Hepatocyte (in vitro differentiated cells): ENCODE measurements at regions not wholly inside any gene's neighbourhood (a gene's known extent, or its start where the extent isn't known, plus 50 kb on each side); places are given as distances from the start of the nearest gene placed in this dataset.

ENCODE experiments used
- DNase-seq: peaks from one replicate; pipeline ENCODE4 v3.0.0-alpha.2; 2016; ENCODE audit warnings: low spot score
- H2AFZ ChIP-seq: fragments of 200-600 bp; sonication (generic); 2 replicates; pipeline ENCODE4 v1.6.0; 2016; ENCODE audit warnings: antibody characterized with exemption, mild to moderate bottlenecking
- H3K27ac ChIP-seq: fragments of 200-600 bp; sonication (generic); 2 replicates; pipeline ENCODE4 v1.5.1; 2016; ENCODE audit warnings: mild to moderate bottlenecking
- H3K27me3 ChIP-seq: fragments of 200-600 bp; sonication (generic); 2 replicates; pipeline ENCODE4 v1.6.1; 2016
- H3K36me3 ChIP-seq: fragments of 200-600 bp; sonication (generic); replicated peaks from 2 replicates; pipeline ENCODE4 v1.5.1; 2016; ENCODE audit warnings: low read depth; ENCODE audit not compliant: insufficient read depth
- H3K4me1 ChIP-seq: fragments of 200-600 bp; sonication (generic); 2 replicates; pipeline ENCODE4 v1.5.1; 2016; ENCODE audit warnings: mild to moderate bottlenecking, moderate library complexity; ENCODE audit not compliant: insufficient read depth
- H3K4me2 ChIP-seq: fragments of 200-600 bp; sonication (generic); 2 replicates; pipeline ENCODE4 v1.6.0; 2016
- H3K4me3 ChIP-seq: fragments of 200-600 bp; sonication (generic); 2 replicates; pipeline ENCODE4 v1.5.1; 2016; ENCODE audit warnings: mild to moderate bottlenecking
- H3K79me2 ChIP-seq: fragments of 200-600 bp; sonication (generic); 2 replicates; pipeline ENCODE4 v1.6.0; 2017; ENCODE audit warnings: mild to moderate bottlenecking
- H3K9me2 ChIP-seq: fragments of 200-600 bp; sonication (generic); replicated peaks from 2 replicates; pipeline ENCODE4 v1.6.0; 2017; ENCODE audit warnings: mild to moderate bottlenecking; ENCODE audit not compliant: insufficient read depth
- H3K9me3 ChIP-seq: fragments of 200-600 bp; sonication (generic); 2 replicates; pipeline ENCODE4 v1.5.1; 2016; ENCODE audit warnings: low read depth, mild to moderate bottlenecking
- H4K20me1 ChIP-seq: fragments of 200-600 bp; sonication (generic); 2 replicates; pipeline ENCODE4 v1.6.0; 2016; ENCODE audit warnings: mild to moderate bottlenecking; ENCODE audit not compliant: insufficient read depth, poor library complexity, severe bottlenecking
- CTCF ChIP-seq: fragments of 200-600 bp; sonication (generic); IDR thresholded peaks from 2 replicates; pipeline ENCODE4 v1.5.1; 2016; ENCODE audit warnings: antibody characterized with exemption, mild to moderate bottlenecking; ENCODE audit not compliant: poor library complexity
- EZH2 ChIP-seq: fragments of 200-600 bp; sonication (generic); IDR thresholded peaks from 2 replicates; pipeline ENCODE4 v1.6.1; 2016; ENCODE audit warnings: antibody characterized with exemption, mild to moderate bottlenecking, borderline replicate concordance
- EZH2phosphoT487 ChIP-seq: fragments of 200-600 bp; sonication (generic); IDR thresholded peaks from one replicate; pipeline ENCODE4 v1.6.1; 2018; ENCODE audit warnings: antibody characterized with exemption, mild to moderate bottlenecking, low read depth, moderate library complexity; ENCODE audit not compliant: unreplicated experiment, severe bottlenecking
- WGBS: methylation state at CpG from one replicate; pipeline ENCODE4 v1.1.6; 2016; ENCODE audit warnings: low lambda C conversion rate; ENCODE audit errors: missing lambda C conversion rate; 5-methylcytosine and 5-hydroxymethylcytosine counted together

DNA sequence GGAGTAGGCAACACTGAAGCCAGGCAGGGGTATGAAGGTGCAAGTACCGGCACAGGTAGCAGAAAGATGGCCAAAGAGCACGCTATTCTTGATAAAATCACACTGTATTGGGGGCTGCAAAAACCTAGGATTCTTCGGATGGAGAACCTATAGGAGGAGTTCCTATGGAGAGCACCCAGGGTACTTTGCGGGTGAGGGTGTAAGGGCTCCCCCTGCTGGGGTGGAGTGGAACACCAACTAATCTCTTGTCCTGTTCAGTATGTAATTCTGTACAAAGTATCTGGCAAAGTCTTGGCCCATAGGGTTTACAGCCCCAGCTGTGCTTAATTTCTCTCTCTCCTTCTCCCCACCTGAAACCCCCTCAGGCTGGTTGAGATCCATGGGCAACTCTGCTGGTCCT lies 393.1 kb upstream of the ASIC2 start:
- Histone ChIP-seq H3K4me2 (no peak overlapping the region), H3K27ac (no peak overlapping the region), H3K9me2 (no peaks in the 10 kb centered on the region), H3K79me2 (no peaks in the 10 kb centered on the region), H2AFZ (no peak overlapping the region), H3K9me3 (no peaks in the 10 kb centered on the region), H4K20me1 (no peaks in the 10 kb centered on the region), H3K27me3 (no peaks in the 10 kb centered on the region), H3K4me1 (no peaks in the 10 kb centered on the region), H3K36me3 (no peaks in the 10 kb centered on the region), H3K4me3 (no peak overlapping the region)
- WGBS, result 84% methylated on average over 4 of the region's 4 CpGs
- DNase-seq, result no peak
- no peak for TF ChIP-seq EZH2phosphoT487
- TF ChIP-seq CTCF, result peak; percentile 16

GRCh38 chr17:33687831-33688230 lies 394.7 kb upstream of the ASIC2 start:
- Histone ChIP-seq H2AFZ (no peak overlapping the region), H4K20me1 (no peaks in the 10 kb centered on the region), H3K9me2 (no peaks in the 10 kb centered on the region), H3K27ac (no peak overlapping the region), H3K9me3 (no peaks in the 10 kb centered on the region), H3K4me3 (no peak overlapping the region), H3K36me3 (no peaks in the 10 kb centered on the region), H3K4me1 (no peaks in the 10 kb centered on the region), H3K4me2 (no peak overlapping the region), H3K27me3 (no peaks in the 10 kb centered on the region), H3K79me2 (no peaks in the 10 kb centered on the region)
- WGBS, result 66% methylated on average over 3 of the region's 3 CpGs
- TF ChIP-seq EZH2phosphoT487 (no peak), CTCF (no peak), EZH2 (no peak)
- no peak for DNase-seq

- Histone ChIP-seq H2AFZ (no peak overlapping the region), H3K4me1 (no peaks in the 10 kb centered on the region), H3K4me3 (no peak overlapping the region), H3K79me2 (no peaks in the 10 kb centered on the region), H3K9me3 (no peaks in the 10 kb centered on the region), H3K9me2 (no peaks in the 10 kb centered on the region), H3K36me3 (no peaks in the 10 kb centered on the region), H3K27me3 (no peaks in the 10 kb centered on the region), H4K20me1 (no peaks in the 10 kb centered on the region), H3K4me2 (no peak overlapping the region), H3K27ac (no peak overlapping the region)
- TF ChIP-seq CTCF (no peak), EZH2 (no peak), EZH2phosphoT487 (no peak)
- 93% methylated on average over 4 of the region's 4 CpGs for WGBS
- DNase-seq, result no peak
Measured at GRCh38 chr17:33688771-33689170, 395.7 kb upstream of the ASIC2 start.

- Histone ChIP-seq H3K4me1 (no peaks in the 10 kb centered on the region), H3K79me2 (no peaks in the 10 kb centered on the region)
- DNase-seq, result no peak
Measured at GRCh38 chr17:33689725-33690124, 396.6 kb upstream of the ASIC2 start.

More at GRCh38 chr17:33689725-33690124, 396.6 kb upstream of the ASIC2 start:
- no peaks in the 10 kb centered on the region for H3K27me3 ChIP-seq
- TF ChIP-seq EZH2phosphoT487 (no peak), CTCF (no peak), EZH2 (no peak)
- no peaks in the 10 kb centered on the region for H3K9me2 ChIP-seq
- no peaks in the 10 kb centered on the region for H4K20me1 ChIP-seq
- H3K36me3 ChIP-seq, result no peaks in the 10 kb centered on the region
- H3K4me3 ChIP-seq, result no peak overlapping the region
- no peaks in the 10 kb centered on the region for H3K9me3 ChIP-seq
- no peak overlapping the region for H3K27ac ChIP-seq
- WGBS, result 81% methylated on average over 2 of the region's 2 CpGs
- no peak overlapping the region for H3K4me2 ChIP-seq
- no peak overlapping the region for H2AFZ ChIP-seq
